ENCODE measurements at regions not wholly inside any gene's neighbourhood (a gene's known extent, or its start where the extent isn't known, plus 50 kb on each side); places are given as distances from the start of the nearest gene placed in this dataset.

- no peak for TF ChIP-seq CTCF (IDR thresholded peaks at IDR 0.05 in 2 of 3, conservative IDR thresholded peaks at IDR 0.05 in 1 of 3; ENCODE audit: borderline replicate concordance in 1 of 3, insufficient read depth in 1 of 3, low read depth in 2 of 3, low read length in 2 of 3)
- no peak for TF ChIP-seq EZH2 (IDR thresholded peaks at IDR 0.05)
- no peak for TF ChIP-seq EZH2phosphoT487 (IDR thresholded peaks at IDR 0.05; ENCODE audit: borderline replicate concordance)
- no peak for TF ChIP-seq ATF3 (IDR thresholded peaks at IDR 0.05)
- TF ChIP-seq CBX3 (IDR thresholded peaks at IDR 0.05; ENCODE audit: low read depth) = no peak
- TF ChIP-seq POLR2AphosphoS5 (IDR thresholded peaks at IDR 0.05; ENCODE audit: low read depth, low read length) = no peak
- TF ChIP-seq JUND (IDR thresholded peaks at IDR 0.05) = no peak
- no peak for TF ChIP-seq POLR2A (IDR thresholded peaks at IDR 0.05; ENCODE audit: borderline replicate concordance, extremely low read depth, insufficient read depth, insufficient read length)
- no peak for TF ChIP-seq SP1 (IDR thresholded peaks at IDR 0.05; ENCODE audit: low read depth)
These were observed 370.2 kb downstream of the METTL4 start for GRCh38 chr18:2201036-2201600.
